Panc1 (cell line): ENCODE measurements at regions not wholly inside any gene's neighbourhood (a gene's known extent, or its start where the extent isn't known, plus 50 kb on each side); places are given as distances from the start of the nearest gene placed in this dataset.

Source experiments
- ATAC-seq: fragments of 200-7000 bp; cut with Tn5 transposase; 2 replicates; pipeline ENCODE4 v1.9.1; 2020; ENCODE audit warnings: mild to moderate bottlenecking, moderate library complexity
- BruUV-seq: library from RNA; stranded (reverse); fragments of 400-500 nt; replicated peaks from 2 replicates; lab custom pipeline; 2021; lab: Mats Ljungman, UMichigan
- CTCF ChIA-PET: fragments of 300-600 bp; sonication (Branson Sonifier 250); formaldehyde crosslinking; loops from one replicate; lab custom pipeline; 2022; ENCODE audit warnings: antibody characterized with exemption; lab: Charles Lee
- POLR2A ChIA-PET: fragments of 300-600 bp; sonication (Branson Sonifier 250); formaldehyde crosslinking; loops from one replicate; lab custom pipeline; 2022; ENCODE audit warnings: antibody characterized with exemption; lab: Charles Lee
- DNase-seq: peaks from one replicate; pipeline ENCODE4 v3.0.0-alpha.2; 2010; ENCODE audit warnings: low read depth, low spot score
- H3K27ac ChIP-seq: 2 replicates; pipeline ENCODE4 v1.5.1; 2011; ENCODE audit warnings: mild to moderate bottlenecking, low read length, inconsistent platforms
- H3K27me3 ChIP-seq: fragments of 200-500 bp; sonication (Bioruptor generic); 2 replicates; pipeline ENCODE4 v1.6.0; 2014; ENCODE audit warnings: low read length, inconsistent platforms; ENCODE audit not compliant: control insufficient read depth, insufficient read depth
- H3K36me3 ChIP-seq: fragments of 200-500 bp; sonication (Bioruptor generic); 2 replicates; pipeline ENCODE4 v1.5.1; 2014; ENCODE audit warnings: inconsistent platforms, mild to moderate bottlenecking, low read length, moderate library complexity; ENCODE audit not compliant: control insufficient read depth, insufficient read depth
- H3K4me1 ChIP-seq: 2 replicates; pipeline ENCODE4 v1.5.1; 2011; ENCODE audit warnings: inconsistent platforms, mild to moderate bottlenecking, low read length, moderate library complexity; ENCODE audit not compliant: control insufficient read depth, insufficient read depth
- H3K4me3 ChIP-seq, 2 experiments: 2 replicates each; pipeline ENCODE4 v1.5.1; 2011 to 2012; ENCODE audit warnings: low read depth in 2 of 2, low read length in 2 of 2, mild to moderate bottlenecking in 2 of 2, inconsistent platforms in 1 of 2, moderate library complexity in 1 of 2
- H3K9me3 ChIP-seq: fragments of 200-500 bp; sonication (Bioruptor generic); 2 replicates; pipeline ENCODE4 v1.5.1; 2014; ENCODE audit warnings: low read depth, mild to moderate bottlenecking, inconsistent platforms, low read length, moderate library complexity; ENCODE audit not compliant: control insufficient read depth, insufficient read depth
- POLR2AphosphoS5 ChIP-seq: IDR thresholded peaks from 2 replicates; pipeline ENCODE4 v1.6.1; 2012; ENCODE audit warnings: mild to moderate bottlenecking, low read depth, low read length, moderate library complexity
- SIN3A ChIP-seq: IDR thresholded peaks from 2 replicates; pipeline ENCODE4 v1.6.1; 2012; ENCODE audit warnings: low read depth, mild to moderate bottlenecking, low read length, moderate library complexity, borderline replicate concordance; ENCODE audit not compliant: insufficient read depth
- TCF7L2 ChIP-seq: IDR thresholded peaks from 2 replicates; pipeline ENCODE4 v1.6.1; 2011; ENCODE audit warnings: mild to moderate bottlenecking, low read depth, low read length, inconsistent platforms
- in situ Hi-C: cut with HindIII; loops from 2 replicates; pipeline ENCODE4 v1.10.0; 2016; ENCODE audit warnings: low sequenced_read_pairs, low pct_unique_long_range_greater_than_20kb
- intact Hi-C: fragments of 100-400 bp; cut with micrococcal nuclease; formaldehyde crosslinking; loops from one replicate; pipeline ENCODE4 v1.10.0; 2022; ENCODE audit not compliant: unreplicated experiment
- TF ChIP-seq, protein P1 (sequence below): fragments of 450-650 bp; IDR thresholded peaks from 2 replicates; pipeline ENCODE4 v1.5.1; 2017; ENCODE audit warnings: mild to moderate bottlenecking
- TF ChIP-seq, protein P2 (sequence below), 2 experiments: IDR thresholded peaks; 2 replicates each; pipeline ENCODE4 v1.6.1; 2011 to 2012; ENCODE audit warnings: low read depth in 2 of 2, control low read depth in 1 of 2, low read length in 1 of 2, mild to moderate bottlenecking in 1 of 2, moderate library complexity in 1 of 2; ENCODE audit not compliant: insufficient read depth in 1 of 2

GRCh38 chrX:116881961-116882360 lies 419.2 kb upstream of the CT83 start:
- intact Hi-C loops = no loop called here
- ATAC-seq (no peak), DNase-seq (no peak)
- in situ Hi-C loops = no loop called here
- TF ChIP-seq, protein P1, sequence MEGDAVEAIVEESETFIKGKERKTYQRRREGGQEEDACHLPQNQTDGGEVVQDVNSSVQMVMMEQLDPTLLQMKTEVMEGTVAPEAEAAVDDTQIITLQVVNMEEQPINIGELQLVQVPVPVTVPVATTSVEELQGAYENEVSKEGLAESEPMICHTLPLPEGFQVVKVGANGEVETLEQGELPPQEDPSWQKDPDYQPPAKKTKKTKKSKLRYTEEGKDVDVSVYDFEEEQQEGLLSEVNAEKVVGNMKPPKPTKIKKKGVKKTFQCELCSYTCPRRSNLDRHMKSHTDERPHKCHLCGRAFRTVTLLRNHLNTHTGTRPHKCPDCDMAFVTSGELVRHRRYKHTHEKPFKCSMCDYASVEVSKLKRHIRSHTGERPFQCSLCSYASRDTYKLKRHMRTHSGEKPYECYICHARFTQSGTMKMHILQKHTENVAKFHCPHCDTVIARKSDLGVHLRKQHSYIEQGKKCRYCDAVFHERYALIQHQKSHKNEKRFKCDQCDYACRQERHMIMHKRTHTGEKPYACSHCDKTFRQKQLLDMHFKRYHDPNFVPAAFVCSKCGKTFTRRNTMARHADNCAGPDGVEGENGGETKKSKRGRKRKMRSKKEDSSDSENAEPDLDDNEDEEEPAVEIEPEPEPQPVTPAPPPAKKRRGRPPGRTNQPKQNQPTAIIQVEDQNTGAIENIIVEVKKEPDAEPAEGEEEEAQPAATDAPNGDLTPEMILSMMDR = no peak
- no peak for TF ChIP-seq TCF7L2
- TF ChIP-seq POLR2AphosphoS5 = no peak
- TF ChIP-seq, protein P2, sequence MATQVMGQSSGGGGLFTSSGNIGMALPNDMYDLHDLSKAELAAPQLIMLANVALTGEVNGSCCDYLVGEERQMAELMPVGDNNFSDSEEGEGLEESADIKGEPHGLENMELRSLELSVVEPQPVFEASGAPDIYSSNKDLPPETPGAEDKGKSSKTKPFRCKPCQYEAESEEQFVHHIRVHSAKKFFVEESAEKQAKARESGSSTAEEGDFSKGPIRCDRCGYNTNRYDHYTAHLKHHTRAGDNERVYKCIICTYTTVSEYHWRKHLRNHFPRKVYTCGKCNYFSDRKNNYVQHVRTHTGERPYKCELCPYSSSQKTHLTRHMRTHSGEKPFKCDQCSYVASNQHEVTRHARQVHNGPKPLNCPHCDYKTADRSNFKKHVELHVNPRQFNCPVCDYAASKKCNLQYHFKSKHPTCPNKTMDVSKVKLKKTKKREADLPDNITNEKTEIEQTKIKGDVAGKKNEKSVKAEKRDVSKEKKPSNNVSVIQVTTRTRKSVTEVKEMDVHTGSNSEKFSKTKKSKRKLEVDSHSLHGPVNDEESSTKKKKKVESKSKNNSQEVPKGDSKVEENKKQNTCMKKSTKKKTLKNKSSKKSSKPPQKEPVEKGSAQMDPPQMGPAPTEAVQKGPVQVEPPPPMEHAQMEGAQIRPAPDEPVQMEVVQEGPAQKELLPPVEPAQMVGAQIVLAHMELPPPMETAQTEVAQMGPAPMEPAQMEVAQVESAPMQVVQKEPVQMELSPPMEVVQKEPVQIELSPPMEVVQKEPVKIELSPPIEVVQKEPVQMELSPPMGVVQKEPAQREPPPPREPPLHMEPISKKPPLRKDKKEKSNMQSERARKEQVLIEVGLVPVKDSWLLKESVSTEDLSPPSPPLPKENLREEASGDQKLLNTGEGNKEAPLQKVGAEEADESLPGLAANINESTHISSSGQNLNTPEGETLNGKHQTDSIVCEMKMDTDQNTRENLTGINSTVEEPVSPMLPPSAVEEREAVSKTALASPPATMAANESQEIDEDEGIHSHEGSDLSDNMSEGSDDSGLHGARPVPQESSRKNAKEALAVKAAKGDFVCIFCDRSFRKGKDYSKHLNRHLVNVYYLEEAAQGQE (IDR thresholded peaks at IDR 0.05; ENCODE audit: insufficient read depth in 1 of 2, low read depth in 2 of 2, low read length in 1 of 2) = no peak
- TF ChIP-seq SIN3A = no peak
- Histone ChIP-seq H3K27ac (no peak overlapping the region), H3K36me3 (no peaks in the 10 kb centered on the region), H3K4me3 (no peak overlapping the region), H3K4me1 (no peaks in the 10 kb centered on the region), H3K9me3 (no peaks in the 10 kb centered on the region), H3K27me3 (no peaks in the 10 kb centered on the region)
- no TSS peak for BruUV-seq
- POLR2A ChIA-PET = no interaction called here
- CTCF ChIA-PET = no interaction called here

GRCh38 chrX:116873671-116874070 lies 410.9 kb upstream of the CT83 start:
- no peak overlapping the region for H3K27ac ChIP-seq
- DNase-seq = no peak
- H3K4me3 ChIP-seq = no peak overlapping the region
- intact Hi-C loops (no loop called here), in situ Hi-C loops (no loop called here)
- no peaks in the 10 kb centered on the region for H3K9me3 ChIP-seq
- ChIA-PET CTCF (interaction anchor here (0.5 kb wide), 1 partner anchor 13 kb away, joined by 3 read pairs; no protein-coding TSS in a partner anchor), POLR2A (no interaction called here)
- no peaks in the 10 kb centered on the region for H3K27me3 ChIP-seq
- no peaks in the 10 kb centered on the region for H3K4me1 ChIP-seq
- TF ChIP-seq POLR2AphosphoS5 (no peak), TCF7L2 (no peak), SIN3A (no peak)
- TF ChIP-seq, protein P2 (IDR thresholded peaks at IDR 0.05; ENCODE audit: insufficient read depth in 1 of 2, low read depth in 2 of 2, low read length in 1 of 2) = no peak
- ATAC-seq = no peak
- H3K36me3 ChIP-seq = no peaks in the 10 kb centered on the region
- BruUV-seq = no TSS peak
